SK-N-SH treated with all-trans-retinoic acid at 6 μM for 48 hours (cell line): ENCODE measurements at regions not wholly inside any gene's neighbourhood (a gene's known extent, or its start where the extent isn't known, plus 50 kb on each side); places are given as distances from the start of the nearest gene placed in this dataset.

ENCODE experiments used
- ARNTL ChIP-seq: fragments of 450-650 bp; formaldehyde crosslinking; IDR thresholded peaks from 2 replicates; pipeline ENCODE4 v1.5.0; 2020; ENCODE audit warnings: low read depth, mild to moderate bottlenecking, moderate library complexity, borderline replicate concordance
- BACH2 ChIP-seq: fragments of 250-450 bp; sonication (Bioruptor Pico); IDR thresholded peaks from 2 replicates; pipeline ENCODE4 v1.9.0; 2021; ENCODE audit warnings: mild to moderate bottlenecking, borderline replicate concordance
- GLIS3 ChIP-seq: fragments of 250-450 bp; sonication (Bioruptor Pico); IDR thresholded peaks from 2 replicates; pipeline ENCODE4 v1.5.0; 2020; ENCODE audit warnings: mild to moderate bottlenecking, moderate library complexity
- PATZ1 ChIP-seq: fragments of 250-450 bp; sonication (Bioruptor Pico); IDR thresholded peaks from 2 replicates; pipeline ENCODE4 v1.8.0; 2020; ENCODE audit warnings: mild to moderate bottlenecking, moderate library complexity, borderline replicate concordance
- POU6F1 ChIP-seq: fragments of 250-450 bp; sonication (Bioruptor Pico); IDR thresholded peaks from 2 replicates; pipeline ENCODE4 v1.8.0; 2021; ENCODE audit warnings: low read depth, mild to moderate bottlenecking, moderate library complexity, borderline replicate concordance
- PPARA ChIP-seq: fragments of 250-450 bp; sonication (Bioruptor Pico); IDR thresholded peaks from 2 replicates; pipeline ENCODE4 v1.5.0; 2020; ENCODE audit warnings: mild to moderate bottlenecking, borderline replicate concordance
- RARB ChIP-seq: fragments of 250-450 bp; sonication (Bioruptor Pico); IDR thresholded peaks from 2 replicates; pipeline ENCODE4 v1.8.0; 2021; ENCODE audit warnings: mild to moderate bottlenecking, moderate library complexity
- TCF4 ChIP-seq: fragments of 250-450 bp; sonication (Bioruptor Pico); IDR thresholded peaks from 2 replicates; pipeline ENCODE4 v1.8.0; 2021; ENCODE audit warnings: mild to moderate bottlenecking, moderate library complexity, borderline replicate concordance
- TSHZ2 ChIP-seq: fragments of 250-450 bp; sonication (Bioruptor Pico); IDR thresholded peaks from 2 replicates; pipeline ENCODE4 v1.5.0; 2020; ENCODE audit warnings: mild to moderate bottlenecking, moderate library complexity
- ZNF8 ChIP-seq: fragments of 450-650 bp; formaldehyde crosslinking; IDR thresholded peaks from 2 replicates; pipeline ENCODE4 v1.5.0; 2020; ENCODE audit warnings: mild to moderate bottlenecking, moderate library complexity

- TF ChIP-seq RARB (CRISPR knock-in tag): no peak
- no peak for TF ChIP-seq BACH2
- no peak for TF ChIP-seq ARNTL
- TF ChIP-seq ZNF8 (CRISPR knock-in tag): no peak
- no peak for TF ChIP-seq TSHZ2 (CRISPR knock-in tag)
- TF ChIP-seq GLIS3 (CRISPR knock-in tag): no peak
- no peak for TF ChIP-seq POU6F1 (CRISPR knock-in tag)
- TF ChIP-seq PPARA (CRISPR knock-in tag): no peak
- TF ChIP-seq PATZ1 (CRISPR knock-in tag): no peak
- no peak for TF ChIP-seq TCF4
These were observed 91.7 kb upstream of the PRICKLE2 start for GRCh38 chr3:64316971-64317370.
